GM12878 (cell line): ENCODE measurements at regions not wholly inside any gene's neighbourhood (a gene's known extent, or its start where the extent isn't known, plus 50 kb on each side); places are given as distances from the start of the nearest gene placed in this dataset.

Experiments used
- ATAC-seq: fragments of 200-7000 bp; cut with Tn5 transposase; 3 replicates; pipeline ENCODE4 v1.9.1; 2020; ENCODE audit warnings: mild to moderate bottlenecking, moderate library complexity
- BruUV-seq: library from RNA; stranded (reverse); fragments of 400-500 nt; replicated peaks from 2 replicates; lab custom pipeline; 2021; lab: Mats Ljungman, UMichigan
- CTCF ChIA-PET: fragments of 300-600 bp; sonication (Branson Sonifier 250); formaldehyde crosslinking; extraction: SDS; loops from one replicate; lab custom pipeline; 2021; ENCODE audit warnings: inconsistent platforms; lab: Yijun Ruan, JAX
- POLR2A ChIA-PET: fragments of 350-600 bp; formaldehyde crosslinking; extraction: SDS; loops from one replicate; lab custom pipeline; 2021; ENCODE audit warnings: inconsistent platforms; lab: Charles Lee
- RAD21 ChIA-PET: fragments of 300-600 bp; sonication (Branson Sonifier 250); formaldehyde crosslinking; loops from one replicate; lab custom pipeline; 2023; ENCODE audit warnings: antibody characterized with exemption; ENCODE audit not compliant: unreplicated experiment; lab: Charles Lee
- SMC1A ChIA-PET: fragments of 300-600 bp; sonication (Branson Sonifier 250); formaldehyde crosslinking; loops from one replicate; lab custom pipeline; 2023; ENCODE audit not compliant: unreplicated experiment, uncharacterized antibody; lab: Charles Lee
- DNase-seq: peaks from one replicate; pipeline ENCODE4 v3.0.0-alpha.2; 2011; ENCODE audit warnings: low read depth, low spot score
- FAIRE-seq: peaks from 3 replicates; lab custom pipeline; 2011; peaks lifted over from hg19 to GRCh38; lab: Jason Lieb, UNC
- H2AFZ ChIP-seq: 2 replicates; pipeline ENCODE4 v1.6.0; 2011; ENCODE audit warnings: low read depth, low read length, control low read depth; ENCODE audit not compliant: control insufficient read depth
- H3K27ac ChIP-seq: 2 replicates; pipeline ENCODE4 v1.5.1; 2011; ENCODE audit warnings: control low read depth; ENCODE audit not compliant: control insufficient read depth, insufficient read depth
- H3K27me3 ChIP-seq, 2 experiments: replicated peaks in 1 of 2; 2 replicates each; pipeline versions ENCODE4 v1.6.0 to v1.6.1; 2011; ENCODE audit warnings: low read length in 1 of 2; ENCODE audit not compliant: control insufficient read depth in 2 of 2, insufficient read depth in 2 of 2
- H3K36me3 ChIP-seq, 2 experiments: 2 replicates each; pipeline ENCODE4 v1.5.1; 2011; ENCODE audit warnings: low read length in 1 of 2; ENCODE audit not compliant: control insufficient read depth in 2 of 2, insufficient read depth in 2 of 2
- H3K4me1 ChIP-seq: 2 replicates; pipeline ENCODE4 v1.6.1; 2011; ENCODE audit warnings: mild to moderate bottlenecking, low read length, moderate library complexity, mixed read lengths; ENCODE audit not compliant: control insufficient read depth, insufficient read depth
- H3K4me2 ChIP-seq: 2 replicates; pipeline ENCODE4 v1.6.0; 2011; ENCODE audit warnings: control low read depth; ENCODE audit not compliant: control insufficient read depth, insufficient read depth
- H3K4me3 ChIP-seq: fragments of 200-600 bp; sonication (generic); 2 replicates; pipeline ENCODE4 v1.5.1; 2016
- H3K79me2 ChIP-seq: 2 replicates; pipeline ENCODE4 v1.6.0; 2011; ENCODE audit warnings: low read length; ENCODE audit not compliant: control insufficient read depth, insufficient read depth
- H3K9ac ChIP-seq: 2 replicates; pipeline ENCODE4 v1.8.0; 2011; ENCODE audit warnings: low read length, control low read depth, mixed read lengths; ENCODE audit not compliant: control insufficient read depth, insufficient read depth
- H3K9me3 ChIP-seq: replicated peaks from 3 replicates; pipeline ENCODE4 v1.5.1; 2011; ENCODE audit warnings: mild to moderate bottlenecking, low read length; ENCODE audit not compliant: control insufficient read depth, insufficient read depth
- H4K20me1 ChIP-seq: 2 replicates; pipeline ENCODE4 v1.6.0; 2011; ENCODE audit not compliant: control insufficient read depth, insufficient read depth
- ASH2L ChIP-seq: fragments of 300-600, 200-600 bp; sonication (generic); IDR thresholded peaks from 2 replicates; pipeline ENCODE4 v1.6.1; 2017; ENCODE audit warnings: low read depth, mild to moderate bottlenecking, borderline replicate concordance
- FOXM1 ChIP-seq: IDR thresholded peaks from 2 replicates; pipeline ENCODE4 v1.6.1; 2012; ENCODE audit warnings: low read depth, mild to moderate bottlenecking, inconsistent platforms, low read length, moderate library complexity
- IKZF2 ChIP-seq, 2 experiments: fragments of 450-650 bp; IDR thresholded peaks; 2 replicates each; pipeline ENCODE4 v1.6.1; 2017; ENCODE audit warnings: mild to moderate bottlenecking in 2 of 2, moderate library complexity in 2 of 2
- JUNB ChIP-seq: IDR thresholded peaks from 2 replicates; pipeline ENCODE4 v1.6.1; 2016; ENCODE audit warnings: antibody characterized with exemption, mild to moderate bottlenecking
- MEF2A ChIP-seq: IDR thresholded peaks from 2 replicates; pipeline ENCODE4 v1.6.1; 2011; ENCODE audit warnings: low read depth, mild to moderate bottlenecking, low read length, moderate library complexity; ENCODE audit not compliant: insufficient read depth
- MEF2B ChIP-seq: fragments of 450-650 bp; IDR thresholded peaks from 2 replicates; pipeline ENCODE4 v1.6.1; 2018; ENCODE audit warnings: mild to moderate bottlenecking, moderate library complexity; ENCODE audit not compliant: partially characterized antibody, poor library complexity, severe bottlenecking
- NFYB ChIP-seq: IDR thresholded peaks from 2 replicates; pipeline ENCODE4 v1.6.1; 2011; ENCODE audit warnings: low read depth, mild to moderate bottlenecking, low read length, improper control_type of control experiment, moderate library complexity; ENCODE audit not compliant: insufficient read depth
- NKRF ChIP-seq: fragments of 450-650 bp; conservative IDR thresholded peaks from 2 replicates; pipeline ENCODE4 v1.6.1; 2017; ENCODE audit warnings: mild to moderate bottlenecking, moderate library complexity
- RELA ChIP-seq: fragments of 450-650 bp; IDR thresholded peaks from 2 replicates; pipeline ENCODE4 v1.8.0; 2014; ENCODE audit warnings: borderline replicate concordance; ENCODE audit not compliant: partially characterized antibody
- SREBF1 ChIP-seq: IDR thresholded peaks from 2 replicates; pipeline ENCODE4 v1.6.1; 2012; ENCODE audit warnings: mild to moderate bottlenecking, low read length
- STAT3 ChIP-seq: IDR thresholded peaks from 2 replicates; pipeline ENCODE4 v1.6.1; 2011; ENCODE audit warnings: low read depth, low read length, improper control_type of control experiment
- WGBS: methylation state at CpG from one replicate; pipeline ENCODE4 v1.1.6; 2016; ENCODE audit warnings: low lambda C conversion rate; ENCODE audit not compliant: insufficient replicate concordance, insufficient coverage; ENCODE audit errors: missing lambda C conversion rate; 5-methylcytosine and 5-hydroxymethylcytosine counted together
- in situ Hi-C: fragments of 300-500 bp; cut with MboI; formaldehyde crosslinking; loops from 9 replicates; pipeline ENCODE4 v1.14.3; 2018; ENCODE audit warnings: mixed read lengths
- intact Hi-C: fragments of 100-400 bp; cut with micrococcal nuclease; formaldehyde crosslinking; loops from one replicate; pipeline ENCODE4 v1.14.2; 2022; ENCODE audit not compliant: unreplicated experiment
- TF ChIP-seq, protein P1 (sequence below): IDR thresholded peaks from 2 replicates; pipeline ENCODE4 v1.6.1; 2011; ENCODE audit warnings: low read depth, mild to moderate bottlenecking, low read length, moderate library complexity, borderline replicate concordance; ENCODE audit errors: extremely low read depth
- TF ChIP-seq, protein P2 (sequence below): fragments of 150-350 bp; IDR thresholded peaks from 2 replicates; pipeline ENCODE4 v1.6.1; 2014; ENCODE audit warnings: mild to moderate bottlenecking, low read depth, low read length
- TF ChIP-seq, protein P3 (sequence below): fragments of 450-650 bp; IDR thresholded peaks from 2 replicates; pipeline ENCODE4 v1.6.1; 2017; ENCODE audit warnings: mild to moderate bottlenecking
- TF ChIP-seq, protein P4 (sequence below): fragments of 450-650 bp; IDR thresholded peaks from 2 replicates; pipeline ENCODE4 v1.6.1; 2017; ENCODE audit warnings: mild to moderate bottlenecking, moderate library complexity

DNA sequence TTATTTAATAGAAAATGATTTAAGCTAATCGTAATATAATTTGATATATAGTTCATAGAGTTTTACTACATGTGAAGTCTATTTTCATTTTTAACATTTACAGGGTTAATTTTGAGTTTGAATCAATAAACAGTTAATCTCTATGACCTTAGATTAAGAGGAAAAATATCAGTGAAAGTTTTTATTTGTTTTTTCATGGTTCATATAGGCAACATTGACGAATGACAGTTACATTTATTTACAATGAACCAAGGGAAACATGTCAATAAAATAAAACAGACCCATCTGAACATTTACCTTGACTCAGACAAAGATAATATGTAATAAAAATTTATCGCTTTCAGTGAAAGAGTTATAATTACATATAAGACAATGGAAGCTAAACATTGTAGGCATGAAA, 346.6 kb upstream of the SLITRK5 start:
- Histone ChIP-seq H3K27me3 (no peaks in the 10 kb centered on the region), H3K79me2 (no peaks in the 10 kb centered on the region), H3K9ac (no peak overlapping the region), H2AFZ (no peak overlapping the region), H3K4me3 (no peak overlapping the region), H3K36me3 (no peaks in the 10 kb centered on the region), H4K20me1 (no peaks in the 10 kb centered on the region), H3K9me3 (no peaks in the 10 kb centered on the region; the same call in 2 of the 3 replicates), H3K4me1 (no peaks in the 10 kb centered on the region), H3K4me2 (no peak overlapping the region), H3K27ac (no peak overlapping the region)
- in situ Hi-C loops (no loop called here), intact Hi-C loops (no loop called here)
- ChIA-PET SMC1A (no interaction called here), CTCF (interaction anchor here (2.1 kb wide), 1 partner anchor 51 kb away, joined by 8 read pairs; no protein-coding TSS in a partner anchor), POLR2A (no interaction called here), RAD21 (no interaction called here)
- no peak for ATAC-seq
- FAIRE-seq, result no peak
- BruUV-seq, result no TSS peak
- WGBS, result 42% methylated on average over 3 of the region's 3 CpGs
- no peak for DNase-seq
- TF ChIP-seq MEF2A (no peak), SREBF1 (no peak), MEF2B (no peak), STAT3 (no peak), IKZF2 (IDR thresholded peaks at IDR 0.05) (no peak), NFYB (no peak), FOXM1 (no peak), JUNB (no peak), RELA (no peak), NKRF (no peak), ASH2L (no peak)
- TF ChIP-seq, protein P1, sequence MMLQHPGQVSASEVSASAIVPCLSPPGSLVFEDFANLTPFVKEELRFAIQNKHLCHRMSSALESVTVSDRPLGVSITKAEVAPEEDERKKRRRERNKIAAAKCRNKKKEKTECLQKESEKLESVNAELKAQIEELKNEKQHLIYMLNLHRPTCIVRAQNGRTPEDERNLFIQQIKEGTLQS, result no peak
- TF ChIP-seq, protein P2, sequence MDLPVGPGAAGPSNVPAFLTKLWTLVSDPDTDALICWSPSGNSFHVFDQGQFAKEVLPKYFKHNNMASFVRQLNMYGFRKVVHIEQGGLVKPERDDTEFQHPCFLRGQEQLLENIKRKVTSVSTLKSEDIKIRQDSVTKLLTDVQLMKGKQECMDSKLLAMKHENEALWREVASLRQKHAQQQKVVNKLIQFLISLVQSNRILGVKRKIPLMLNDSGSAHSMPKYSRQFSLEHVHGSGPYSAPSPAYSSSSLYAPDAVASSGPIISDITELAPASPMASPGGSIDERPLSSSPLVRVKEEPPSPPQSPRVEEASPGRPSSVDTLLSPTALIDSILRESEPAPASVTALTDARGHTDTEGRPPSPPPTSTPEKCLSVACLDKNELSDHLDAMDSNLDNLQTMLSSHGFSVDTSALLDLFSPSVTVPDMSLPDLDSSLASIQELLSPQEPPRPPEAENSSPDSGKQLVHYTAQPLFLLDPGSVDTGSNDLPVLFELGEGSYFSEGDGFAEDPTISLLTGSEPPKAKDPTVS, result no peak
- TF ChIP-seq, protein P3, sequence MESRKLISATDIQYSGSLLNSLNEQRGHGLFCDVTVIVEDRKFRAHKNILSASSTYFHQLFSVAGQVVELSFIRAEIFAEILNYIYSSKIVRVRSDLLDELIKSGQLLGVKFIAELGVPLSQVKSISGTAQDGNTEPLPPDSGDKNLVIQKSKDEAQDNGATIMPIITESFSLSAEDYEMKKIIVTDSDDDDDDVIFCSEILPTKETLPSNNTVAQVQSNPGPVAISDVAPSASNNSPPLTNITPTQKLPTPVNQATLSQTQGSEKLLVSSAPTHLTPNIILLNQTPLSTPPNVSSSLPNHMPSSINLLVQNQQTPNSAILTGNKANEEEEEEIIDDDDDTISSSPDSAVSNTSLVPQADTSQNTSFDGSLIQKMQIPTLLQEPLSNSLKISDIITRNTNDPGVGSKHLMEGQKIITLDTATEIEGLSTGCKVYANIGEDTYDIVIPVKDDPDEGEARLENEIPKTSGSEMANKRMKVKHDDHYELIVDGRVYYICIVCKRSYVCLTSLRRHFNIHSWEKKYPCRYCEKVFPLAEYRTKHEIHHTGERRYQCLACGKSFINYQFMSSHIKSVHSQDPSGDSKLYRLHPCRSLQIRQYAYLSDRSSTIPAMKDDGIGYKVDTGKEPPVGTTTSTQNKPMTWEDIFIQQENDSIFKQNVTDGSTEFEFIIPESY, result no peak
- TF ChIP-seq, protein P4, sequence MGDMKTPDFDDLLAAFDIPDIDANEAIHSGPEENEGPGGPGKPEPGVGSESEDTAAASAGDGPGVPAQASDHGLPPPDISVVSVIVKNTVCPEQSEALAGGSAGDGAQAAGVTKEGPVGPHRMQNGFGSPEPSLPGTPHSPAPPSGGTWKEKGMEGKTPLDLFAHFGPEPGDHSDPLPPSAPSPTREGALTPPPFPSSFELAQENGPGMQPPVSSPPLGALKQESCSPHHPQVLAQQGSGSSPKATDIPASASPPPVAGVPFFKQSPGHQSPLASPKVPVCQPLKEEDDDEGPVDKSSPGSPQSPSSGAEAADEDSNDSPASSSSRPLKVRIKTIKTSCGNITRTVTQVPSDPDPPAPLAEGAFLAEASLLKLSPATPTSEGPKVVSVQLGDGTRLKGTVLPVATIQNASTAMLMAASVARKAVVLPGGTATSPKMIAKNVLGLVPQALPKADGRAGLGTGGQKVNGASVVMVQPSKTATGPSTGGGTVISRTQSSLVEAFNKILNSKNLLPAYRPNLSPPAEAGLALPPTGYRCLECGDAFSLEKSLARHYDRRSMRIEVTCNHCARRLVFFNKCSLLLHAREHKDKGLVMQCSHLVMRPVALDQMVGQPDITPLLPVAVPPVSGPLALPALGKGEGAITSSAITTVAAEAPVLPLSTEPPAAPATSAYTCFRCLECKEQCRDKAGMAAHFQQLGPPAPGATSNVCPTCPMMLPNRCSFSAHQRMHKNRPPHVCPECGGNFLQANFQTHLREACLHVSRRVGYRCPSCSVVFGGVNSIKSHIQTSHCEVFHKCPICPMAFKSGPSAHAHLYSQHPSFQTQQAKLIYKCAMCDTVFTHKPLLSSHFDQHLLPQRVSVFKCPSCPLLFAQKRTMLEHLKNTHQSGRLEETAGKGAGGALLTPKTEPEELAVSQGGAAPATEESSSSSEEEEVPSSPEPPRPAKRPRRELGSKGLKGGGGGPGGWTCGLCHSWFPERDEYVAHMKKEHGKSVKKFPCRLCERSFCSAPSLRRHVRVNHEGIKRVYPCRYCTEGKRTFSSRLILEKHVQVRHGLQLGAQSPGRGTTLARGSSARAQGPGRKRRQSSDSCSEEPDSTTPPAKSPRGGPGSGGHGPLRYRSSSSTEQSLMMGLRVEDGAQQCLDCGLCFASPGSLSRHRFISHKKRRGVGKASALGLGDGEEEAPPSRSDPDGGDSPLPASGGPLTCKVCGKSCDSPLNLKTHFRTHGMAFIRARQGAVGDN, result no peak
